Uterus (tissue), 2 donors: ENCODE measurements at regions not wholly inside any gene's neighbourhood (a gene's known extent, or its start where the extent isn't known, plus 50 kb on each side); places are given as distances from the start of the nearest gene placed in this dataset.

Source experiments
- POLR2A ChIP-seq, 2 donors: fragments of 450-650 bp; IDR thresholded peaks; one replicate each; pipeline ENCODE4 v1.6.1; 2016; ENCODE audit warnings: antibody characterized with exemption in 2 of 2, mild to moderate bottlenecking in 1 of 2, moderate library complexity in 1 of 2
- TF ChIP-seq, protein P1 (sequence below), 4 experiments: fragments of 200-600 bp in 2 of 4; fragments of 450-650 bp in 2 of 4; sonication (generic) in 2 of 4; IDR thresholded peaks; one replicate each; pipeline ENCODE4 v1.5.1; 2016 to 2019; ENCODE audit warnings: antibody characterized with exemption in 4 of 4, mild to moderate bottlenecking in 2 of 4, moderate library complexity in 1 of 4

DNA sequence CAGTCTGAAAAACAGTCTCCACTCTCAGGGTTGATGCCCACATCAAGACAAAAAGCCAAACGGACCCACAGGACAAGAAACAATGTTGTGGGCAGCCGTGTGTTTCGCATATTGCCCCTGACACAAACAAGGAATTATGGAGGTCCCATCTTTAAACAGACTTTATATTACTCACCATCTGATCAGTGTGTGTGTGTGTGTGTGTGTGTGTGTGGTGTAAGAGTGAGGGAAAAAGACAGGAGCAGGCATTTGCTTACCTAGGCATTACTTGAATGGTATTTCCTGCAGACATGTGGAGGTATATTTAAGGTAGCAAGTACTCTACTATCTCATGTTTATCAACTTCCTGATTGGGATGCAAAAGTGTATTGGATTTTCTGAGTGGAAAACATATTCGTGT, 136.3 kb downstream of the TMCO5A start:
- TF ChIP-seq, protein P1, sequence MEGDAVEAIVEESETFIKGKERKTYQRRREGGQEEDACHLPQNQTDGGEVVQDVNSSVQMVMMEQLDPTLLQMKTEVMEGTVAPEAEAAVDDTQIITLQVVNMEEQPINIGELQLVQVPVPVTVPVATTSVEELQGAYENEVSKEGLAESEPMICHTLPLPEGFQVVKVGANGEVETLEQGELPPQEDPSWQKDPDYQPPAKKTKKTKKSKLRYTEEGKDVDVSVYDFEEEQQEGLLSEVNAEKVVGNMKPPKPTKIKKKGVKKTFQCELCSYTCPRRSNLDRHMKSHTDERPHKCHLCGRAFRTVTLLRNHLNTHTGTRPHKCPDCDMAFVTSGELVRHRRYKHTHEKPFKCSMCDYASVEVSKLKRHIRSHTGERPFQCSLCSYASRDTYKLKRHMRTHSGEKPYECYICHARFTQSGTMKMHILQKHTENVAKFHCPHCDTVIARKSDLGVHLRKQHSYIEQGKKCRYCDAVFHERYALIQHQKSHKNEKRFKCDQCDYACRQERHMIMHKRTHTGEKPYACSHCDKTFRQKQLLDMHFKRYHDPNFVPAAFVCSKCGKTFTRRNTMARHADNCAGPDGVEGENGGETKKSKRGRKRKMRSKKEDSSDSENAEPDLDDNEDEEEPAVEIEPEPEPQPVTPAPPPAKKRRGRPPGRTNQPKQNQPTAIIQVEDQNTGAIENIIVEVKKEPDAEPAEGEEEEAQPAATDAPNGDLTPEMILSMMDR (IDR thresholded peaks at IDR 0.05) = no peak
- TF ChIP-seq POLR2A (IDR thresholded peaks at IDR 0.05) = no peak
